SK-N-SH treated with all-trans-retinoic acid at 6 μM for 48 hours (cell line): ENCODE measurements at regions not wholly inside any gene's neighbourhood (a gene's known extent, or its start where the extent isn't known, plus 50 kb on each side); places are given as distances from the start of the nearest gene placed in this dataset.

Experiments used
- ATAC-seq: fragments of 200-7000 bp; cut with Tn5 transposase; 3 replicates; pipeline ENCODE4 v1.9.1; 2020; ENCODE audit warnings: mild to moderate bottlenecking, moderate library complexity
- ARNTL ChIP-seq: fragments of 450-650 bp; formaldehyde crosslinking; IDR thresholded peaks from 2 replicates; pipeline ENCODE4 v1.5.0; 2020; ENCODE audit warnings: low read depth, mild to moderate bottlenecking, moderate library complexity, borderline replicate concordance
- BACH2 ChIP-seq: fragments of 250-450 bp; sonication (Bioruptor Pico); IDR thresholded peaks from 2 replicates; pipeline ENCODE4 v1.9.0; 2021; ENCODE audit warnings: mild to moderate bottlenecking, borderline replicate concordance
- CSDC2 ChIP-seq: fragments of 250-450 bp; sonication (Bioruptor Pico); IDR thresholded peaks from 2 replicates; pipeline ENCODE4 v1.5.0; 2020; ENCODE audit warnings: mild to moderate bottlenecking, moderate library complexity
- ESRRG ChIP-seq: fragments of 250-450 bp; sonication (Bioruptor Pico); IDR thresholded peaks from 2 replicates; pipeline ENCODE4 v1.6.1; 2021; ENCODE audit warnings: mild to moderate bottlenecking
- GLIS3 ChIP-seq: fragments of 250-450 bp; sonication (Bioruptor Pico); IDR thresholded peaks from 2 replicates; pipeline ENCODE4 v1.5.0; 2020; ENCODE audit warnings: mild to moderate bottlenecking, moderate library complexity
- ISL1 ChIP-seq: fragments of 250-450 bp; sonication (Bioruptor Pico); IDR thresholded peaks from 2 replicates; pipeline ENCODE4 v2.1.2; 2022; ENCODE audit warnings: mild to moderate bottlenecking, moderate library complexity
- OSR1 ChIP-seq: fragments of 250-450 bp; sonication (Bioruptor Pico); IDR thresholded peaks from 2 replicates; pipeline ENCODE4 v1.8.0; 2022; ENCODE audit warnings: moderate library complexity, mild to moderate bottlenecking, inconsistent platforms
- PPARA ChIP-seq: fragments of 250-450 bp; sonication (Bioruptor Pico); IDR thresholded peaks from 2 replicates; pipeline ENCODE4 v1.5.0; 2020; ENCODE audit warnings: mild to moderate bottlenecking, borderline replicate concordance
- RARB ChIP-seq: fragments of 250-450 bp; sonication (Bioruptor Pico); IDR thresholded peaks from 2 replicates; pipeline ENCODE4 v1.8.0; 2021; ENCODE audit warnings: mild to moderate bottlenecking, moderate library complexity
- TCF4 ChIP-seq: fragments of 250-450 bp; sonication (Bioruptor Pico); IDR thresholded peaks from 2 replicates; pipeline ENCODE4 v1.8.0; 2021; ENCODE audit warnings: mild to moderate bottlenecking, moderate library complexity, borderline replicate concordance
- TOX ChIP-seq: fragments of 250-450 bp; sonication (Bioruptor Pico); IDR thresholded peaks from 2 replicates; pipeline ENCODE4 v1.8.0; 2021; ENCODE audit warnings: mild to moderate bottlenecking, moderate library complexity, borderline replicate concordance
- ZC3H10 ChIP-seq: fragments of 250-450 bp; sonication (Bioruptor Pico); IDR thresholded peaks from 2 replicates; pipeline ENCODE4 v1.5.1; 2021; ENCODE audit warnings: mild to moderate bottlenecking, moderate library complexity
- ZFP3 ChIP-seq: fragments of 250-450 bp; sonication (Bioruptor Pico); IDR thresholded peaks from 2 replicates; pipeline ENCODE4 v1.5.0; 2020; ENCODE audit warnings: mild to moderate bottlenecking, moderate library complexity
- ZFP30 ChIP-seq: fragments of 450-650 bp; formaldehyde crosslinking; IDR thresholded peaks from 2 replicates; pipeline ENCODE4 v1.5.0; 2022; ENCODE audit warnings: mild to moderate bottlenecking, moderate library complexity
- ZNF565 ChIP-seq: fragments of 450-650 bp; formaldehyde crosslinking; conservative IDR thresholded peaks from 2 replicates; pipeline ENCODE4 v1.5.0; 2020; ENCODE audit warnings: low read depth, mild to moderate bottlenecking, moderate library complexity
- ZNF70 ChIP-seq: fragments of 450-650 bp; formaldehyde crosslinking; IDR thresholded peaks from 2 replicates; pipeline ENCODE4 v1.5.0; 2020; ENCODE audit warnings: mild to moderate bottlenecking, moderate library complexity
- ZNF8 ChIP-seq: fragments of 450-650 bp; formaldehyde crosslinking; IDR thresholded peaks from 2 replicates; pipeline ENCODE4 v1.5.0; 2020; ENCODE audit warnings: mild to moderate bottlenecking, moderate library complexity
- TF ChIP-seq, protein P1 (sequence below): fragments of 250-450 bp; sonication (Bioruptor Pico); IDR thresholded peaks from 2 replicates; pipeline ENCODE4 v1.5.1; 2020; ENCODE audit warnings: low read depth, mild to moderate bottlenecking, moderate library complexity
- TF ChIP-seq, protein P2 (sequence below): fragments of 250-450 bp; sonication (Bioruptor Pico); IDR thresholded peaks from 2 replicates; pipeline ENCODE4 v1.8.0; 2021; ENCODE audit warnings: low read depth, mild to moderate bottlenecking, moderate library complexity, borderline replicate concordance
- TF ChIP-seq, protein P3 (sequence below): fragments of 250-450 bp; sonication (Bioruptor Pico); IDR thresholded peaks from 2 replicates; pipeline ENCODE4 v1.5.0; 2020; ENCODE audit warnings: mild to moderate bottlenecking, moderate library complexity
- TF ChIP-seq, protein P4 (sequence below): fragments of 250-450 bp; sonication (Bioruptor Pico); IDR thresholded peaks from 2 replicates; pipeline ENCODE4 v1.8.0; 2020; ENCODE audit warnings: mild to moderate bottlenecking, moderate library complexity, borderline replicate concordance
- TF ChIP-seq, protein P5 (sequence below): fragments of 250-450 bp; sonication (Bioruptor Pico); IDR thresholded peaks from 2 replicates; pipeline ENCODE4 v1.5.1; 2021; ENCODE audit warnings: mild to moderate bottlenecking, moderate library complexity

DNA sequence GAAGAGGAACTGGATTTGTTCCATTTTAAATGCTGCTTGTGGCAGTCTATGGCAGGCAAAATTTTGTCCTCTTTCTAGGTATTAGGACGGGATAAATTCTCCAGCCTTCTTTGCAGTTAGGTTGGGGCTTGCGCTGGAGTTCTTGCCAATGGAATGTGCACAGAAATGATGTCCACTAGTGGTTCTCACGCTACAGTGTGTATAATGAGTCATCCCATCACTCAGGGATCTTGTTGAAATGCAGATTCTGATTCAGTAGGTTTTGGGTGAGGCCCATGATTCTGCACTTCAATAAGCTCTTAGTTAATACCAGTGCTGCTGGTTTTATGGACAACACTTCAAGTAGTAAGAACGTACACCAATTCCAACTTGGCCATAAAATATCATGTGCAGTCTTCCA lies 317.6 kb upstream of the KLF4 start:
- TF ChIP-seq ARNTL (CRISPR knock-in tag): no peak
- ATAC-seq: no peak

DNA sequence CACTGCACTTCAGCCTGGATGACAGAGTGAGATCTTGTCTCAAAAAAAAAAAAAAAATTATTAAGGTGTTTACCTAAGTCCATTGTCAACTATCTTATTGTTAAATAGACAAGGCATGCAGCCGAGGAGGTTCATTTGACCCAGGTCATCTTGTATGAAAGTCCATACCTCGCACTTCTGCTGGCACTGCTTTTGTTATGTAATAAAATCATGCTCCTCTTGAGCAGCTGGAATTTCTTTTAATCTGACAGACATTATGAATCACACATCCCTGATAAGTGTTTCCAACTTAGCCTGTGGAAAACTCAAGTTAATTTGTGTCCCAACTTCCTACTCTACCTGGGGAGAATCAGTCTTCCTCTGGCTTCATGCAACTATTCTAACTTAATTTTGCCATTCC lies 315.6 kb upstream of the KLF4 start:
- TF ChIP-seq ZC3H10 (CRISPR knock-in tag) (no peak), ESRRG (no peak), OSR1 (no peak), PPARA (CRISPR knock-in tag) (no peak), ARNTL (CRISPR knock-in tag) (no peak), GLIS3 (no peak), ZNF565 (CRISPR knock-in tag) (no peak), TCF4 (no peak), ZFP3 (CRISPR knock-in tag) (no peak), ZNF70 (no peak), ZFP30 (CRISPR knock-in tag) (no peak), ZNF8 (CRISPR knock-in tag) (no peak)
- TF ChIP-seq, protein P1, sequence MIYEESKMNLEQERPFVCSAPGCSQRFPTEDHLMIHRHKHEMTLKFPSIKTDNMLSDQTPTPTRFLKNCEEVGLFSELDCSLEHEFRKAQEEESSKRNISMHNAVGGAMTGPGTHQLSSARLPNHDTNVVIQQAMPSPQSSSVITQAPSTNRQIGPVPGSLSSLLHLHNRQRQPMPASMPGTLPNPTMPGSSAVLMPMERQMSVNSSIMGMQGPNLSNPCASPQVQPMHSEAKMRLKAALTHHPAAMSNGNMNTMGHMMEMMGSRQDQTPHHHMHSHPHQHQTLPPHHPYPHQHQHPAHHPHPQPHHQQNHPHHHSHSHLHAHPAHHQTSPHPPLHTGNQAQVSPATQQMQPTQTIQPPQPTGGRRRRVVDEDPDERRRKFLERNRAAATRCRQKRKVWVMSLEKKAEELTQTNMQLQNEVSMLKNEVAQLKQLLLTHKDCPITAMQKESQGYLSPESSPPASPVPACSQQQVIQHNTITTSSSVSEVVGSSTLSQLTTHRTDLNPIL (CRISPR knock-in tag): no peak
- TF ChIP-seq, protein P2, sequence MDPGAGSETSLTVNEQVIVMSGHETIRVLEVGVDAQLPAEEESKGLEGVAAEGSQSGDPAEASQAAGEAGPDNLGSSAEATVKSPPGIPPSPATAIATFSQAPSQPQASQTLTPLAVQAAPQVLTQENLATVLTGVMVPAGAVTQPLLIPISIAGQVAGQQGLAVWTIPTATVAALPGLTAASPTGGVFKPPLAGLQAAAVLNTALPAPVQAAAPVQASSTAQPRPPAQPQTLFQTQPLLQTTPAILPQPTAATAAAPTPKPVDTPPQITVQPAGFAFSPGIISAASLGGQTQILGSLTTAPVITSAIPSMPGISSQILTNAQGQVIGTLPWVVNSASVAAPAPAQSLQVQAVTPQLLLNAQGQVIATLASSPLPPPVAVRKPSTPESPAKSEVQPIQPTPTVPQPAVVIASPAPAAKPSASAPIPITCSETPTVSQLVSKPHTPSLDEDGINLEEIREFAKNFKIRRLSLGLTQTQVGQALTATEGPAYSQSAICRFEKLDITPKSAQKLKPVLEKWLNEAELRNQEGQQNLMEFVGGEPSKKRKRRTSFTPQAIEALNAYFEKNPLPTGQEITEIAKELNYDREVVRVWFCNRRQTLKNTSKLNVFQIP (CRISPR knock-in tag): no peak
- TF ChIP-seq, protein P3, sequence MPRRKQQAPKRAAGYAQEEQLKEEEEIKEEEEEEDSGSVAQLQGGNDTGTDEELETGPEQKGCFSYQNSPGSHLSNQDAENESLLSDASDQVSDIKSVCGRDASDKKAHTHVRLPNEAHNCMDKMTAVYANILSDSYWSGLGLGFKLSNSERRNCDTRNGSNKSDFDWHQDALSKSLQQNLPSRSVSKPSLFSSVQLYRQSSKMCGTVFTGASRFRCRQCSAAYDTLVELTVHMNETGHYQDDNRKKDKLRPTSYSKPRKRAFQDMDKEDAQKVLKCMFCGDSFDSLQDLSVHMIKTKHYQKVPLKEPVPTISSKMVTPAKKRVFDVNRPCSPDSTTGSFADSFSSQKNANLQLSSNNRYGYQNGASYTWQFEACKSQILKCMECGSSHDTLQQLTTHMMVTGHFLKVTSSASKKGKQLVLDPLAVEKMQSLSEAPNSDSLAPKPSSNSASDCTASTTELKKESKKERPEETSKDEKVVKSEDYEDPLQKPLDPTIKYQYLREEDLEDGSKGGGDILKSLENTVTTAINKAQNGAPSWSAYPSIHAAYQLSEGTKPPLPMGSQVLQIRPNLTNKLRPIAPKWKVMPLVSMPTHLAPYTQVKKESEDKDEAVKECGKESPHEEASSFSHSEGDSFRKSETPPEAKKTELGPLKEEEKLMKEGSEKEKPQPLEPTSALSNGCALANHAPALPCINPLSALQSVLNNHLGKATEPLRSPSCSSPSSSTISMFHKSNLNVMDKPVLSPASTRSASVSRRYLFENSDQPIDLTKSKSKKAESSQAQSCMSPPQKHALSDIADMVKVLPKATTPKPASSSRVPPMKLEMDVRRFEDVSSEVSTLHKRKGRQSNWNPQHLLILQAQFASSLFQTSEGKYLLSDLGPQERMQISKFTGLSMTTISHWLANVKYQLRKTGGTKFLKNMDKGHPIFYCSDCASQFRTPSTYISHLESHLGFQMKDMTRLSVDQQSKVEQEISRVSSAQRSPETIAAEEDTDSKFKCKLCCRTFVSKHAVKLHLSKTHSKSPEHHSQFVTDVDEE: no peak
- ATAC-seq: no peak

DNA sequence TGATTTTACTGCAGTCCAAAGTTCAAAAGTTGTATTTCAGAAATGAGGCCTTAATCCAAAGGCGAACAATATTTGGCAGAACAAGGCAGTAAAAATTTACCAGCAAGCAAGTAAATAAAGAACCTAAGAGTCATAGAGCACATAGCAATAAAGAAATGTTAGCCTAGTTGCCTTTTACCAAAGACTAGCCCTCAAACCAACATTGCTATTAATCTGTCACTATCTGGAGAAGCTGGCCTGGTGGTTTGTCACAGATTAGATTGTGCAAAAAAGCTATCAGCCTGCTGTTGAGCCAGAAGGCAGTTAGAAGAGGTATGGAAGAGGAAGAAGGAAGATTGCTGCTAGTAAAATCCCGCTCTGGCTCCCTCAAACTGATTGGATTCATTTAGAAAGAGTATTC lies 304.7 kb upstream of the KLF4 start:
- TF ChIP-seq ZNF70: no peak
- TF ChIP-seq, protein P4, sequence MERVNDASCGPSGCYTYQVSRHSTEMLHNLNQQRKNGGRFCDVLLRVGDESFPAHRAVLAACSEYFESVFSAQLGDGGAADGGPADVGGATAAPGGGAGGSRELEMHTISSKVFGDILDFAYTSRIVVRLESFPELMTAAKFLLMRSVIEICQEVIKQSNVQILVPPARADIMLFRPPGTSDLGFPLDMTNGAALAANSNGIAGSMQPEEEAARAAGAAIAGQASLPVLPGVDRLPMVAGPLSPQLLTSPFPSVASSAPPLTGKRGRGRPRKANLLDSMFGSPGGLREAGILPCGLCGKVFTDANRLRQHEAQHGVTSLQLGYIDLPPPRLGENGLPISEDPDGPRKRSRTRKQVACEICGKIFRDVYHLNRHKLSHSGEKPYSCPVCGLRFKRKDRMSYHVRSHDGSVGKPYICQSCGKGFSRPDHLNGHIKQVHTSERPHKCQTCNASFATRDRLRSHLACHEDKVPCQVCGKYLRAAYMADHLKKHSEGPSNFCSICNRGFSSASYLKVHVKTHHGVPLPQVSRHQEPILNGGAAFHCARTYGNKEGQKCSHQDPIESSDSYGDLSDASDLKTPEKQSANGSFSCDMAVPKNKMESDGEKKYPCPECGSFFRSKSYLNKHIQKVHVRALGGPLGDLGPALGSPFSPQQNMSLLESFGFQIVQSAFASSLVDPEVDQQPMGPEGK (CRISPR knock-in tag): no peak
- no peak for TF ChIP-seq TOX (CRISPR knock-in tag)
- no peak for TF ChIP-seq TCF4
- TF ChIP-seq ISL1 (CRISPR knock-in tag): no peak
- TF ChIP-seq, protein P1 (CRISPR knock-in tag): no peak
- TF ChIP-seq BACH2: no peak
- TF ChIP-seq RARB (CRISPR knock-in tag): no peak
- no peak for TF ChIP-seq CSDC2 (CRISPR knock-in tag)
- TF ChIP-seq, protein P5, sequence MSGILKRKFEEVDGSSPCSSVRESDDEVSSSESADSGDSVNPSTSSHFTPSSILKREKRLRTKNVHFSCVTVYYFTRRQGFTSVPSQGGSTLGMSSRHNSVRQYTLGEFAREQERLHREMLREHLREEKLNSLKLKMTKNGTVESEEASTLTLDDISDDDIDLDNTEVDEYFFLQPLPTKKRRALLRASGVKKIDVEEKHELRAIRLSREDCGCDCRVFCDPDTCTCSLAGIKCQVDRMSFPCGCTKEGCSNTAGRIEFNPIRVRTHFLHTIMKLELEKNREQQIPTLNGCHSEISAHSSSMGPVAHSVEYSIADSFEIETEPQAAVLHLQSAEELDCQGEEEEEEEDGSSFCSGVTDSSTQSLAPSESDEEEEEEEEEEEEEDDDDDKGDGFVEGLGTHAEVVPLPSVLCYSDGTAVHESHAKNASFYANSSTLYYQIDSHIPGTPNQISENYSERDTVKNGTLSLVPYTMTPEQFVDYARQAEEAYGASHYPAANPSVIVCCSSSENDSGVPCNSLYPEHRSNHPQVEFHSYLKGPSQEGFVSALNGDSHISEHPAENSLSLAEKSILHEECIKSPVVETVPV (CRISPR knock-in tag): no peak
- no peak for TF ChIP-seq GLIS3
- TF ChIP-seq, all 23 proteins: peak for 0
- no peak for ATAC-seq
